ENCODE measurements at regions not wholly inside any gene's neighbourhood (a gene's known extent, or its start where the extent isn't known, plus 50 kb on each side); places are given as distances from the start of the nearest gene placed in this dataset.

- intact Hi-C loops (cut with micrococcal nuclease), result no loop called here
- Histone ChIP-seq H3K27ac (replicated peaks) (no peak overlapping the region), H3K4me1 (peaks cover 11% of the 10 kb centered on the region), H3K36me3 (no peaks in the 10 kb centered on the region), H3K9me3 (replicated peaks) (no peaks in the 10 kb centered on the region), H3K27me3 (ENCODE audit: low read depth) (no peaks in the 10 kb centered on the region), H3K4me3 (no peak overlapping the region)
- DNase-seq, result no peak
- TF ChIP-seq CTCF (IDR thresholded peaks at IDR 0.05; ENCODE audit: borderline replicate concordance), result no peak
Observed at GRCh38 chr2:226116346-226116745, 683.3 kb downstream of the IRS1 start.

- DNase-seq, result no peak
- TF ChIP-seq CTCF (IDR thresholded peaks at IDR 0.05; ENCODE audit: borderline replicate concordance), result no peak
- intact Hi-C loops (cut with micrococcal nuclease), result no loop called here
- Histone ChIP-seq H3K27ac (replicated peaks) (no peak overlapping the region), H3K9me3 (replicated peaks) (no peaks in the 10 kb centered on the region), H3K4me1 (peaks cover 11% of the 10 kb centered on the region), H3K4me3 (no peak overlapping the region), H3K36me3 (no peaks in the 10 kb centered on the region), H3K27me3 (ENCODE audit: low read depth) (no peaks in the 10 kb centered on the region)
Observed at GRCh38 chr2:226115832-226116200, 683.8 kb downstream of the IRS1 start.

GRCh38 chr2:226115102-226115831 lies 684.4 kb downstream of the IRS1 start:
- Histone ChIP-seq H3K4me1 (peaks cover 11% of the 10 kb centered on the region), H3K36me3 (no peaks in the 10 kb centered on the region), H3K9me3 (replicated peaks) (no peaks in the 10 kb centered on the region), H3K4me3 (no peak overlapping the region), H3K27me3 (ENCODE audit: low read depth) (no peaks in the 10 kb centered on the region), H3K27ac (replicated peaks) (no peak overlapping the region)
- no peak for DNase-seq
- no peak for TF ChIP-seq CTCF (IDR thresholded peaks at IDR 0.05; ENCODE audit: borderline replicate concordance)
- intact Hi-C loops (cut with micrococcal nuclease), result no loop called here

GRCh38 chr2:226114436-226114835 lies 685.2 kb downstream of the IRS1 start:
- no peaks in the 10 kb centered on the region for H3K27me3 ChIP-seq (ENCODE audit: low read depth)
- no peak overlapping the region for H3K27ac ChIP-seq (replicated peaks)
- H3K4me3 ChIP-seq, result no peak overlapping the region
- no peaks in the 10 kb centered on the region for H3K36me3 ChIP-seq
- H3K4me1 ChIP-seq, result peaks cover 11% of the 10 kb centered on the region
- TF ChIP-seq CTCF (IDR thresholded peaks at IDR 0.05; ENCODE audit: borderline replicate concordance), result no peak
- H3K9me3 ChIP-seq (replicated peaks), result no peaks in the 10 kb centered on the region
- intact Hi-C loops (cut with micrococcal nuclease), result no loop called here
- no peak for DNase-seq

- intact Hi-C loops (cut with micrococcal nuclease), result no loop called here
- H3K9me3 ChIP-seq (replicated peaks), result peaks cover 44% of the 10 kb centered on the region
- H3K27me3 ChIP-seq (ENCODE audit: low read depth), result no peaks in the 10 kb centered on the region
- no peak for DNase-seq
- H3K36me3 ChIP-seq, result no peaks in the 10 kb centered on the region
- no peak for TF ChIP-seq CTCF (IDR thresholded peaks at IDR 0.05; ENCODE audit: borderline replicate concordance)
- no peak overlapping the region for H3K27ac ChIP-seq (replicated peaks)
- no peak overlapping the region for H3K4me3 ChIP-seq
- no peaks in the 10 kb centered on the region for H3K4me1 ChIP-seq
Observed at GRCh38 chr2:226098861-226099745, 699.6 kb downstream of the NYAP2 start.

Data from left ventricle myocardium inferior (tissue), 1 donor.